HG03521 (cell line): ENCODE measurements at regions not wholly inside any gene's neighbourhood (a gene's known extent, or its start where the extent isn't known, plus 50 kb on each side); places are given as distances from the start of the nearest gene placed in this dataset.
"Not testable (repeated sequence)": the region's sequence is repeated elsewhere in the genome, so short reads cannot be mapped to it uniquely, and the experiment has no call there.

ENCODE experiments used
- ATAC-seq: cut with Tn5 transposase; IDR thresholded peaks from one replicate; pipeline ENCODE4 v1.9.1; 2021; ENCODE audit warnings: mild to moderate bottlenecking, moderate library complexity; ENCODE audit not compliant: unreplicated experiment

DNA sequence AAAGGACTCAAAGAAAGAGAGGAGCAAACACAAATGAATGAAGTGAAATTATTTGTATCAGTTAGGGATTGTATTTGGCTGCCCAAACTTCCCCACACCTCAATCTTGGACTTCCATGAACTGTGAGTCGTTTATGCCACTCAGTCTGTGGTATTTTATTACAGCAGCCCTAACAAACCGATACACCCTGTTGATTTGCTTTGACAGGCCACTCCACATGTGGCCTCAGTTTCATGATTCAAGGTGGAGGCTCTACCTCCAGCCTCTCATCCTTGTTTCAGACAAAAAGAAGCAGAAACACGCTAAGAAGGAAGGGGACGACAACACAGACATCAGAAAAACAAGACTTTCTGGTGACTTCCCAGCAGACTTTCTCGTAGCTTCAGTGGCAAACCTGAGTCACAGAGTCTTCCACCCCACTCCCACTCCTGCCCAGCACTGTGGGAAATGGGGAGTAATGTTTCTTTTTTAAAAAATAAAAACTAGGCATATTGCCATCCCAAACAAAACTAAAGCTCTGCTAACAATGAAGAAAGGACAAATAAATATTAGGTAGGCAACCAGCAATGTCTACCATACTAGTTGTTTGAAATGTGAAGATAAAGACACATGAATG is 52.2 kb upstream of the ABCA1 start:
- no peak for ATAC-seq

DNA sequence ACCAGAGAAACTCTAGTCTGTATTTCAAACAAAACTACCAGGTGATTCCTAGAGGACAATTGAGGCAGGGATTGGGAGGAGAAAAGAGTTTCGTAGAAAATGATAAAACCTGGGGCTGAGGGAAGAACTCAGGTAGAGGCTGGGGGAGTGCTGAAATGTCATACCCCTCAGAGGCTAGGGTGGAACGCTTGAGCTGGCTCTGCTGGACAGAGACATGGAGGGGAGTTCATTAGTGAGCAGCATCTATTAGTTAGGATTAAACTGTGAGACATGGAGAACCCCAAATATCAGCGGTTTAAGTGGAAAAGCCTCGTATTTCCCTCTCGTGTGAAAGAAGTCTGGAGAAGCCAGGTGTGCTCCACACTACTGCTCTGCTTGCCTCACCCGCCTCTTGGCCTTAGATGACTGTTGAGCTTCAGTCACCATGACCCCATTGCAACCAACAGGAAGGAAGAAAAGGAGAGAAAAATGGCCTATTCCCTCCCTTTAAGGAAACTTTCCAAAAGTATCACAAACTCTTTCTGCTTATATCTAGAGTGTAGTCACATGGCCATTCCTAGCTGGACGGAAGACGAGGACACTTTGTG is 53.7 kb upstream of the ABCA1 start:
- no peak for ATAC-seq

DNA sequence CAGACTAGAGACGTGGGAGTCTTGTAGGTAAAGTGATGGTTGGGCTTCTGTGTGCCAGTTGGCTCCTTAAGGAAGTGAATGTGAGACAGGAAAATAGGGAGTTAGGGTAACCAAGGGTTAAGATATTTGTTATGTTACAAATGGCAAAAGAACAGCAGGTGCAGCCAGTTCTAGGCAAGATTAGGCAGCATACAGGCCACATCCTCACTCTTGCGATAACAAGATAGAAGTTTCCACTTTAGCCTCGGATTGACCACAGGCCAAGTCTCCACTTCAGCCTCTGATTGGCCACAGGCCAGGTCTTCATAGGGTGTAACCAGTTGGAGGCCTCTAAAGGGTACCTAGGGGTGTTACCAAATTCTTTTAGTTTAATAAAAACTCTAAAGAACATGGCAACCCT is 54.6 kb upstream of the ABCA1 start:
- no peak for ATAC-seq

DNA sequence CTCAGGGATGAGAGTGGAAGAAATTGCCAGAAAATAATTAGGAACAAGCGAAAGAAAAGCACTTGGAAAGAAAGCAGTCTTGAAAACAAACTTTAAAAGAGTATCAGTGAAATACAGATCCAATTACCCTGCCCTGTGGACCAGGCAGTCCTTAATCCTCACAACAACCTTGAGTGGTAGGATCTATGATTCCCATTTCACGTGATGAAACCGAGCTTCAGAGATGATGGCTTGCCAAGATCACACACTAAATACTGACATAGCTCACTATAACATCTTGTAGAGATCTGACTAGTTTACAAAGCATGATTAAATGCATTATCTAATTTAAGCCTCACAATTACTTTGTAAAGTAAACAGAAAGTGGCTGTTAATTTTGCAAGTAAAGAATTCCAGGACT is 55.5 kb upstream of the ABCA1 start:
- no peak for ATAC-seq

DNA sequence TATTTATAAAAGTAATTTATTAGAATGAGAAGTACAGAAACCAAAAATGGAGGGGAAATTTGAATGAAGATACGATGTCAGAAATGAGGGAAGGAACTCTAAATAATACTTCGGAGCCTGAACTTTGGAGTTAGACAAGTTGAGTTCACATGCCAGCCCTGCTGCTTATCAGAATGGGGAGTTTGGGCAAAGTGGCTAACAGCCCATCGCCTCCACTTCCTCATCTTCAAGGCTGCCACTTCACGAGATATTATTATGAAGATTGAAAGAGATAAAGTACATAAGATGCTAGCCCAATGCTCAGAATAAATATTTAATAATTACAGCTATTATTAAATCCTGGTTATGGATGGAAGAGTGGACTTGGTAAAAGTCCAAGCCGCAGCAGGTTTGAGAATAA is 56.2 kb upstream of the ABCA1 start:
- ATAC-seq: no peak

DNA sequence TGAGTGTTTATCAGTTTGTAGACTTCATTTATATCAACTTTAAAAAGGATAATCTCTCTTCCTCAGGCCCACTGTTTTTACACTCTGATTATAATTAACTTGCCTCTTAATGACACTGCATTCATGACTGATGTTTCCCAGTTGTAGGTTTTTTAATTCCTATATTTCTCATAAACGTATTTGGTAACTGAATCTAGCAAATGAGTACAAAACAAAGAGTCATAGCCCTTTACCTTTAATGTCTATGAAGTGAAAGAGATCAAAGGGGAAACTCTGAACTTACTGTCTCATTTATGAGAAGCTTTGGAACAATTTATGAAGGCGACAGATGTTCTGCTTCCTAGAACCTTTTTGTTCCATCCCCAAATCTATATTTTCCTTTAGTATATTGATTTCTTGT is 56.6 kb upstream of the ABCA1 start:
- no peak for ATAC-seq

DNA sequence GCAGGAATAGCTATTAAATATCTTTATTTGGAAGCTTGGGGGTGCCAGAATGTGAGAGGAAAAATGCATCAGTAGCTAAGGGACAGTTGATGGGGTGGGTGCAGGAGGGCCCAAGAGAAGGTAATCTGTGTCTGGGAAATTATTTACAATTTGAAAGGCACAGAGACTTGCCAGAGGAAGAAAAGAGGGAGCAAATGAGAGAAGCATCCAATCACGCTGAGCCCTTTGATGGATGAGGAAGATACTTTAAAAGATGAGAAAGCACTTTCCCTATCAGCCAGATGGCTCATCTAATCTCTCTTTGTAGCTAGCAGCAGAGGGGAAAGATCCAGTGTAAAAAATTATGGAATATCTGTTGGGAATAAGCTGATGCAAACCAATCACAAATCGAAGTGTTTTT is 57.0 kb upstream of the ABCA1 start:
- ATAC-seq: no peak

DNA sequence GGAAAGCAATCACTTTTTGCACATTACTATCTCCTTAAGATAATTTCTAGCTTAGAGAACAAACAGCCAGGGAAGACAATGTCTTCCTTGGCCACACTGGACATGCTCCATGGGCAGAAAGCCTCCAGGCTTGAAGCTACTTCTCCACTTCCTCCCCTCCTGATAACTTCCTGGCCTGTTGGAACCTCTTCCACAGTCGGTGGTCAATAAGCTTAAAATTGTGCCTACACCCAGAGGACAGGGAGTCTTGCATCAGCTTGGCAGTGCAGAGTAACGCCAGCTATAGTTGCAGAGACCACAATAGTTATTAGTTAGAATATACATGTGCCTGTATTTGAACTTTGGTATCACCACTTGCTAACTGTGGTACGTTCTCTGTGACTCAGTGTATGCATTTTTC is 58.1 kb upstream of the ABCA1 start:
- ATAC-seq: no peak

DNA sequence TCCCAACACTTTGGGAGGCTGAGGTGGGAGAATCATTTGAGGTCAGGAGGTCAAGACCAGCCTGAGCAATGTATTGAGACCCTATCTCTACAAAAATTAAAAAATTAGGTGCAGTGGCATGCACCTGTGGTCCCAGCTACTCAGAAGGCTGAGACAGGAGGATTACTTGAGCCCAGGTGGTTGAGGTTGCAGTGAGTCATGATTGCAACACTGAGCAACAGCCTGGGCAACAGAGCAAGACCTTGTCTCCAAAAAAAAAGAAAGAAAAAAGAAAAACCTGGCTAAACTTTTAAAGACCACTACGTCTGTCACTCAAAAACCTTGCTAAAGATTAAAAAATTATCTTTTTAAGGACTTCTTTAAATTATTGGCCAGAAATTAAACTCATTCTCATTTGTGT is 59.8 kb upstream of the ABCA1 start:
- ATAC-seq: no peak

DNA sequence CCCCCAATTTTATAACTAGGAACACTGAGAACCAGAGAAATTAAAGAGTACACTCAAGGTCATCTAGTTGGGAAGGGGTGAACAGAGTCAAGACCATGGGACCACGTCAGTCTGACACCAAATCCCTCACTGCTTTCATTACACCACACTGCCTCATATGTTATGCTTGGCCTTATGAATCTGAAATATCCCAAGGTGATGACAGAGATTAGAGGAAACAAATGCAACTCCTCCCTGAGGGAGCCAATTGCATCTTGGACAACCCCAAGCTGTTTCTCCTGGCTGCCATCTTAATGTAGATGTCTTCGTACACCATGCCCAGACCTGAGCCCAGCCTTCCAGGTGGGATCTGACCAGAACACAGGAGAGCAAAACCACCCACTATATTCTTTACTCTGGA is 60.6 kb upstream of the ABCA1 start:
- ATAC-seq: no peak

DNA sequence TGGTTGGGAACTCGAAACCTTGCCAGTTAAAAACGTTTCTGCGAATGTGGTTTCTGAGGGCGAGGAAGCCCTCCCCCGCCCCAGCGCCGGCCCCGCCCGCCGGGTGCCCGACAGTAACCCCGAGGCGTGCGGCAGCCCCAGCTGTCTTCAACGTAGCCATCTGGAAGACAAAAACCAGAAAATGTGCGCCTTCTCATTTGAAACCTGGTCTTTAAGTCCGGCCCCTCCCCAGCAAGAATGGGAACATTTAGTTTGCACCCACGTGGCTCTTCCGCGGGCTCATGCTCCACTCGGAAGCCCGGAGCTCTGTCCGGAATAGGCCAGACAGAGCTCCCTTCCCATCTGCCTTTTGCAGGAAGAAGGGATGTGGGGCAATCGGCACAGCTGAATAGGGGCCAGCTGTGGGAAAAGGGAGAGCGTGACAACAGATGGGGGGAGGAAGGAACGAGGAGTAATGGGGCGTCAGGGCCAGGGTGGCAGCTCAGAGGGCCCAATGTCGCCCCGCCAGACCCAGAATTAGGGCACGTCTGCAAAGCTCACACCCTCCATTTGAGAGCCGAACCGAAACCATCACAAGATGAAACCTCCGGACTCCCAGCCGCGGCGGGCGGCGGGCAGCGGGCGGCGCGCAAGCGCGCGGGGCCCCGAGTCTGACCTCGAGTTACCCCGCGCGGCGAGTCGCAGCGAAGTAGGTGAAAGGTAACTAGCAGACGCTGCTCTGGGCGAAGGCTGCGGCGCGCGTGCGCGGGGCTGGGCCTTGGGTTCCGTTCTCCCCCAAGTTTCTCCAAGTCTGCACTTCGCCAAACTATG is 63.4 kb upstream of the ABCA1 start:
- peak; percentile 87 for ATAC-seq

DNA sequence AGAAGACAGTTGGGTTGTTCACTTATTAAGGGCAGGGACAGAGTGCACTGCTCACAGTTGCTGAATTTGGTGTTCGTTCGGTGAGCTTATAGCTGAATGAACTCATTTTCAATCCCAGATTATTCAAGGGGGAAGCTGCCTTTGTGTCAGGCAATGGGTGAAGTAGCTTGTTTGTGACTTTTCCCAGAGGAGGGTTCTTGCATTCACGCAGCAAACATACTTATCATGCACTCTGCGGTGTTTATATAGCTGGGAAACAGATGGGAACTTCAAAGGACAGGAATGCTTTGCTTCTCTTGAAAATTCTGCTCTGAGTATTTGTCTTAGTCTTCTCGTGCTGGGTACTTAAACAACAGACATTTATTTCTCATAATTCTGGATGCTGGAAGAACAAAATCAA is 64.7 kb upstream of the ABCA1 start:
- no peak for ATAC-seq

DNA sequence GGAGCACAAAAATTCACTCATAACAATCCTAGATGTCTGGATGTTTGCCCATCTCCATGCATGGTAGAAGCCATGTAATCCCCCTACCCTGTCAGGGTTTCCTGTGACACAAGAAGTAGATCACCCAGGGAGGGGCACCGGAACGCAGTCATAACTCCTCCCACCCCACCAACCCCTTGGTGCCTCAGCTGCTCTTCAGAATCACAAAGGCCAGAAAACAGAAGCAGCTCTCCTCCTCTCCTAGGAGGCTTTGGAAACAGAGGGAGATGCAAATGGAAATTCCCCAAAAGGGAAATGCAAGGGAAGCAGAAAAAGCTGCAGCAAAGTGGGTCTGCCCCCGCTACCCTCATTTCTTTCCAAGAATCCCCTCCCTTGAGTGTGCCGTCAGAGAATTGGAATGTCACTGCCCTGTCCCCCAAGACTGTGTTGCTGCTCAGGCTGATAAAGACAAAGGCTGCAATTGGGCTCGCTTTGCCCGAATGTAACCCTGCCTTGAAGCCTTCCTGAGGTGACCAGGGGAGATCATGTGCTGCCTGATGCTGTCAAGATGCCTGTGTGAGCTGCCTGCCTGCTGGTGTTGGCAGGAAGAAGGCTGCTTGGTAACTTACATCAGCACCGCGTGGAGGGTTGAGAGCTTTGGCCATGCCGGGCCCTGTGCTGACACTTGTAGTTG is 65.5 kb upstream of the ABCA1 start:
- ATAC-seq: no peak

DNA sequence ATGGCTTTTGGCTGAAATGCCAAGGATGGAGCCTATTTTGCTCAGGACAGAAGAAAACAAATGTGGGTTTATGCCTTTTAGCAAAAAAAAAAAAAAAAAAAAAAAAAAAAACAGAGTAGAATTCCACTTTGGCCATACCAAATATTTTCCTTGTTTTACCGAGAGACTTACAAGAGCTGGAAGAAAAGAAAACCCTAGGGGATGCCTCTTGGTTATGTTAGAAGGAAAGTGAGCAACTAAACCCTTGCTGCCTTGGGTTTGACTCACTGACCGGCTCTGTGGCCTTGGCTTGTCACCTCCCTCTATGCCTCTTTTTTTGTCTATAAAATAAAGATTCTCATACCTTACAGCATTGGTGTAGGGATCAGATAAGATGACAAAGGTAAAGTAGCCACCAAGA is 69.6 kb upstream of the ABCA1 start:
- no peak for ATAC-seq

DNA sequence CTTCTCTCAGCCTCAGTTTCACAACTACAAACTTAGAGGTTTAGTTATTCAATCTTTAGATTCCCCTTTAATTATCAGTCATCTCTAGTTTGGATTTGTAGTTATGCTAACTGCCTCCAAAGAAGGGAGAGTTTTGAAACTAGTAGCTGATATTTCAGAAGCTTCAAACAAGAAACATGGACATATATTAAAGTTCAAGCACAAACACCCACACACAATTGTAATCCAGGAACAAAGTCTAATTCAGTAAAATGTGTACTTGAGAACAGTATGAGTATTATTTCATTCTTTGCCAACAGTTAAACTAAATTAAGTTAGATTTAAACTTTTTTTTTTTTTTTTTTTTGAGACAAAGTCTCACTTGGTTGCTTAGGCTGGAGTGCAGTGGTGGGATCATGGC is 71.2 kb upstream of the ABCA1 start:
- ATAC-seq: no peak

DNA sequence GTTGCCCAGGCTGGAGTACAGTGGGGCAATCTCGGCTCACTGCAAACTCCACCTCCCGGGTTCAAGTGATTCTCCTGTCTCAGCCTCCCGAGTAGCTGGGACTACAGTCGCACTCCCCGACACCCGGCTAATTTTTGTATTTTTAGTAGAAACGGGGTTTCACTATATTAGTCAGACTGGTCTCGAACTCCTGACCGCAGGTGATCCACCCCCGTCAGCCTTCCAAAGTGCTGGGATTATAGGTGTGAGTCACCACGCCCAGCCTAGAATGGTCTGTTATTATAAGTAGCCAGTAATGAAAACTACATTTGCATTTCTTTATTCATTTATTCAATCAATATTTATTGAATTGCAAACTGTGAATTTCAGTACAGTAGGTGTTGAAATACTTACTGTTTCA is 72.6 kb upstream of the ABCA1 start:
- not testable (repeated sequence) for ATAC-seq

DNA sequence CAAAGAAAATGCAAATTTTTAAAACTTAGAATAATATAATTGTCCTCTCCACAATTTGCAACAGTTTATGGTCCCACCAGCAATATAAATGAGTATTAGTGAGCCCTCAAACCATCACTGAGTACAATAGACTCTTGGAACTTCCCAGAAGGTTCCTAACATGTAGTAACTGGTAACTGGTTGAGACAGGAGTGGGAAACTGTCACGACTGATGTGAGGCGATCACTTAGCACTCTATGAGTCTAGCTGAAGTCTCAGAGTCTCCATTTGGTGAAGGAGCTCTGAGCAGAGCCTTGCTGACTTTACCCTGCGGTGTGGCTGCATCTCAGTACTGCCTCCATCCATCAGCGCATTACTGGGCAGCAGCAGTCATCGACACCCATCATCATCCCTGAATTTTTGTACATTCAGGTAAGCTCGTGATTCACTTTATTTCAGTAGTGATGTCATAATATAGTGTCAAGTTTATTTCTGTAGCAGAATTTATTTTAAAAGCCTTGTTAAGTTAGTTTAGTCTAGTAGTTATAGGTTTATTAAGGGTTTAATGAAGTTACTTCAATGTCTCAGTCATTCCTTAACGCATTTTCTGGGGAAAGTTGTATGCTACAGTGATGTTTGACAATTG is 76.6 kb upstream of the ABCA1 start:
- no peak for ATAC-seq

DNA sequence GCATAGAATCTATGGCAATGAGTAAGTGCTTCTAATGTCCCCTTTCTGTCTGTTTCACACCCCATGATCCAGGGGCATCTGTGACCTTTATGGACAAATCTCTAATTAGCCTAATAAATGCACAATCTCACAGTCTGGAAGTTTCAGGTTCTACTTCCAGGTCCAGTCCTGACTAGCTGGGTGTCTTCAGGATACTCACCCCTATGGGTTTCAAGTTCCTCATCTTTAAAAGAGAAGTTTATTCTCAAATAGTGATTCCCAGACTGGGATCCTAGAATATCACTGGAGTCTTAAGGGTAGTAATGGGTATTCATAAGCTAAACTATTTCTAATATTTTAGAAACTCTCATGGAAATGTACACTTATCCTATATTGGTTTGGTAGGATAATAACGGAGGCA is 77.2 kb upstream of the ABCA1 start:
- no peak for ATAC-seq

DNA sequence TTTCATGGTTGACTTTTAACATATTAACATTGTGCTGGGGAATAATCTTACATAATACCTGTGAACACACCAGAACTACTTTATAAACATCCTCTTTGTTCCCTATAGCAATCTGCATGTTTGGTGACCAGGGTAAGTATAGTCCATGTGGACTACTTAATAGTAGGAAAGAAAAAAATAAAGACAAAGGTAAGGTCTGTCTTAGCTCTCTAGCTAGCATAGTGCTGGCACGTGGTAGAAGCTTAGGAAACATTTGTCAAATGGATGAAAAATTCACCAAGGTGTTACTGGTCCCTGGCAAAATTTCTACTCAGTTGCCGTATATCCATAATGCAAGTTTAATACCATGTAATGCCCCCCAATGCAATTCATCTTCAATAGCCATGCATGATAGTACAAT is 78.6 kb upstream of the ABCA1 start:
- no peak for ATAC-seq

DNA sequence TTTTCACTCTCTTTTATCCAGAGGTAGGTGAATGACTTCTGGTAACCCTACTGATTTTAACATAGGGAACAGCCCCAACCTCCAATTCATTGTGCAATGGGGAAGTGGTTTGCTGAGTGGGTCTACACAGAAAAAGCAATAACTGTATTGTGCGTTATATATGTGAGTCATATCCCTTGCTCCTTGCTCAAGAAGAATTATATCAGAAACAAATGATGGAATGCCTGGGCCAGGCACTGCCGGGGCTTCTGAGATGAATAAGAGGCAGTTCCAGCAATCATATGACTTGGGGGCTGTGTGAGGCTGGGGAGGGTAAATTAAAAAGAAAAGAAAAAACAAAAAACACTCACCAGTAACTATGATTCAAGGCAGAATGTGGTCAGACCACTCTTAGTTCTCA is 79.2 kb upstream of the ABCA1 start:
- no peak for ATAC-seq

DNA sequence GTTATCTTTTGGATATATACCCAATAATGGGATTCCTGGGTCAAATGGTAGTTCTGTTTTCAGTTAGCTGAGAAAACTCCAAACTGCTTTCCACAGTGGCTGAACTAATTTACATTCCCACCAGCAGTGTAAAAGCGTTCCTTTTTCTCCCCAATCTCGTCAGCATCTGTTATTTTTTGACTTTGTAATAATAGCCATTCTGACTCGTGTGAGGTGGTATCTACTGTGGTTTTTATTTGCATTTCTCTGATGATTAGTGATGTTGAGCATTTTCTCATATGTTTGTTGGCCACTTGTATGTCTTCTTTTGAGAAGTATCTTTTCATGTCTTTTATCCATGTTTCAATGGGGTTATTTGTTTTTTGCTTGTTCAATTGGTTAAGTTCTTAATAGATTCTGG is 82.1 kb upstream of the ABCA1 start:
- not testable (repeated sequence) for ATAC-seq
